Thymus (tissue), 11 donors: ENCODE measurements at regions not wholly inside any gene's neighbourhood (a gene's known extent, or its start where the extent isn't known, plus 50 kb on each side); places are given as distances from the start of the nearest gene placed in this dataset.

Experiments used
- DNase-seq, 9 donors: peaks; one replicate each; pipeline ENCODE4 v3.0.0-alpha.2; 2013; ENCODE audit warnings: low spot score in 9 of 9, low read depth in 6 of 9, missing footprints in 1 of 9
- H3K27ac ChIP-seq, 2 donors: one replicate each; pipeline ENCODE4 v1.5.1; 2013; ENCODE audit warnings: control low read depth in 1 of 2, low read depth in 1 of 2, low read length in 1 of 2, mild to moderate bottlenecking in 1 of 2, moderate library complexity in 1 of 2
- H3K27me3 ChIP-seq, 2 donors: one replicate each; pipeline ENCODE4 v1.5.1; 2013; ENCODE audit warnings: low read length in 1 of 2; ENCODE audit not compliant: control insufficient read depth in 2 of 2, insufficient read depth in 1 of 2
- H3K36me3 ChIP-seq, 2 donors: one replicate each; pipeline ENCODE4 v1.5.1; 2013; ENCODE audit warnings: low read length in 1 of 2, mild to moderate bottlenecking in 1 of 2, moderate library complexity in 1 of 2; ENCODE audit not compliant: control insufficient read depth in 2 of 2, insufficient read depth in 2 of 2
- H3K4me1 ChIP-seq, 2 donors: one replicate each; pipeline ENCODE4 v1.5.1; 2013; ENCODE audit warnings: low read length in 2 of 2; ENCODE audit not compliant: control insufficient read depth in 2 of 2, insufficient read depth in 2 of 2
- H3K4me3 ChIP-seq, 2 donors: one replicate each; pipeline ENCODE4 v1.5.1; 2013; ENCODE audit warnings: low read length in 2 of 2, control low read depth in 1 of 2, mild to moderate bottlenecking in 1 of 2
- H3K9me3 ChIP-seq, 2 donors: one replicate each; pipeline ENCODE4 v1.5.1; 2013; ENCODE audit warnings: low read length in 1 of 2, mild to moderate bottlenecking in 1 of 2; ENCODE audit not compliant: control insufficient read depth in 2 of 2, insufficient read depth in 1 of 2
- WGBS: extraction: QIAGEN DNeasy Blood & Tissue Kit; methylation state at CpG from one replicate; pipeline ENCODE4 v1.1.7; 2013; 5-methylcytosine and 5-hydroxymethylcytosine counted together
- donor health status: healthy.

GRCh38 chr15:96020797-96021196 lies 309.7 kb upstream of the NR2F2 start:
- Histone ChIP-seq H3K36me3 (no peaks in the 10 kb centered on the region), H3K4me1 (no peaks in the 10 kb centered on the region), H3K9me3 (no peaks in the 10 kb centered on the region), H3K27me3 (peaks cover 2% of the 10 kb centered on the region in 2 donors), H3K4me3 (no peak overlapping the region), H3K27ac (no peak overlapping the region)
- WGBS = 85% methylated on average over 3 of the region's 3 CpGs
- no peak for DNase-seq

- Histone ChIP-seq H3K4me3 (no peak overlapping the region), H3K9me3 (no peaks in the 10 kb centered on the region), H3K27ac (no peak overlapping the region), H3K36me3 (no peaks in the 10 kb centered on the region), H3K4me1 (no peaks in the 10 kb centered on the region), H3K27me3 (peaks cover 2% of the 10 kb centered on the region in 2 donors)
- no peak for DNase-seq
Observed at GRCh38 chr15:96023081-96023480, 307.4 kb upstream of the NR2F2 start.

DNA sequence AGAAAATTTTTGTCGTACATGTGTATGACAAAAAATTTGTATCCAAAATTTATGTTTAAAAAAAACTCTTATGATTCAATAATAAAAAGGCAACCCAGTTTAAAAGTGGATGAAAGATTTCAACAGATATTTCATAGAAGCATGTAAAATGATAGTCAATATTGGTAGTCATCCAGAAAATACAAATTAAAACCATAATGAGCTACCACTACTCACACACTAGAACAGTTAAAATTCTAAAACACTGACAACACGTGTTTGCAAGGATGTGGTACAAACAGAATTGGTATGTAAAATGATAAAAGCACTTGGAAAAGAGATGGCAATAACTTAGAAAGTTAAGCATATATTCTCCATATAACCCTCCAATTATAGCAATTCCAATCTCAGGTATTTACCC lies 303.0 kb upstream of the NR2F2 start:
- Histone ChIP-seq H3K27ac (no peak overlapping the region), H3K27me3 (peaks cover 2% of the 10 kb centered on the region in 2 donors)
- DNase-seq = no peak

GRCh38 chr15:96028620-96029019 lies 301.9 kb upstream of the NR2F2 start:
- Histone ChIP-seq H3K9me3 (no peaks in the 10 kb centered on the region), H3K27me3 (peaks cover 2% of the 10 kb centered on the region in 2 donors), H3K4me1 (no peaks in the 10 kb centered on the region), H3K27ac (no peak overlapping the region), H3K4me3 (no peak overlapping the region), H3K36me3 (no peaks in the 10 kb centered on the region)
- DNase-seq = no peak
- 92% methylated on average over 2 of the region's 2 CpGs for WGBS

More for the DNA sequence above, 303.0 kb upstream of the NR2F2 start:
- WGBS = 93% methylated on average over 2 of the region's 2 CpGs
- no peaks in the 10 kb centered on the region for H3K9me3 ChIP-seq
- no peak overlapping the region for H3K4me3 ChIP-seq
- no peaks in the 10 kb centered on the region for H3K36me3 ChIP-seq
- H3K4me1 ChIP-seq = no peaks in the 10 kb centered on the region

GRCh38 chr15:96029172-96029571 lies 301.3 kb upstream of the NR2F2 start:
- DNase-seq = no peak
- H3K9me3 ChIP-seq = no peaks in the 10 kb centered on the region
- no peaks in the 10 kb centered on the region for H3K4me1 ChIP-seq
- H3K27me3 ChIP-seq = peaks cover under 1 to 2% of the 10 kb centered on the region in 2 donors
- H3K27ac ChIP-seq = no peak overlapping the region
- no peak overlapping the region for H3K4me3 ChIP-seq
- no peaks in the 10 kb centered on the region for H3K36me3 ChIP-seq

DNA sequence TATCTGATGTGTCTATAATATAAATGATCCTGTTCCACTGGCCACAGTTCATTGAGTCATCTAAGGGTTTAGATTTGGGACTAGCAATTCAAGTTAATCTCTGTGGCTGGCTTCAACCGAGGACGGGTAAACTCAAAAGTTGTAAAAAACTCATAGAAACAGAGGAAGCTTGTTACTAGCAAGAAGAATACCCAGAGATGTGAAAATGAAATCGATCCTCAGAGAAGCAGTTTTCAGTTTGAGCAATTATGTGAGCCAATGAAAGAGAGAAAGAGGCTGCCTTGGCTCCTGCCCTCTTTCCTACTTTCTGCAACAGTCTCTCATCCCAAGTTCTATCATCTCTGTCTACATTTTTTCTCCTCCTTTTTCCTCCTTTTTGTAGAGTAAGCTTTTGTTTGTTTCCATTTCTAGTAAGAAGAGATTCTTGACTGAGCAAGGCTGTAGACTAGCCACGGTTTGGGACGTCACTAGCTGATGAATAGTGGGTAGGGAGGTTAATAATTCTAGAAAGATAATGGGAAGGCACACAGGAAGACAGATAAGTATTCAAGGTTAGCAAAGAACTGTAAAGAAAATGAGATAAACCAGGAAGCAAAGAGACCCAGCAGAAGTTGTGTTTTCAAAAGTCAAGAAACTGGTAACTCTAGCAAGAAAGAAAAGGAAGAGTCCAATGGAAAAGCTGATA lies 298.9 kb upstream of the NR2F2 start:
- Histone ChIP-seq H3K9me3 (no peaks in the 10 kb centered on the region), H3K36me3 (no peaks in the 10 kb centered on the region), H3K27me3 (peaks cover 3 to 4% of the 10 kb centered on the region in 2 donors), H3K4me3 (no peak overlapping the region), H3K27ac (no peak overlapping the region), H3K4me1 (peaks cover 0 to 2% of the 10 kb centered on the region in 2 donors)
- no peak for DNase-seq
- WGBS = 93% methylated on average over 5 of the region's 5 CpGs

DNA sequence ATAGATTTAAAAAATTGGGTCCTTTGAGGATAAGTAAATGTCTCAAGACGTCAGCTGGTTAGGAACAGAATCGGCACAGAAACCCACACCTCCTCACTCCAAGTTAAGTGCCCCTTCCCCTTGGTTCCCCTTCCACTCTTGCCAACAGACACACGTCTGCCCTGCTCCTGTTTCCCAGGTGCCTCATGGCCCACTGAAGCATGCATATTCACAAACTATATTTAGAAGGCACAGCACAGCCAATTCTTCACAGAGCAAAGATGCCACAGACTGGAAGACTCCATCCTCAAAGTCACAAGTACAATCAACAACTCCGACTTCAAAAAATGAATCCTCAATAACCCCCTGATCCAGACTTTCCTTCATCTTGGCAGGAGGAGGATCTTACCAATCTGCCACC lies 295.4 kb upstream of the NR2F2 start:
- Histone ChIP-seq H3K36me3 (no peaks in the 10 kb centered on the region), H3K27me3 (peaks cover 11 to 21% of the 10 kb centered on the region in 2 donors), H3K27ac (no peak overlapping the region), H3K9me3 (no peaks in the 10 kb centered on the region), H3K4me1 (peaks cover 0 to 4% of the 10 kb centered on the region in 2 donors), H3K4me3 (no peak overlapping the region)
- no peak for DNase-seq
- 82% methylated on average over 4 of the region's 4 CpGs for WGBS

DNA sequence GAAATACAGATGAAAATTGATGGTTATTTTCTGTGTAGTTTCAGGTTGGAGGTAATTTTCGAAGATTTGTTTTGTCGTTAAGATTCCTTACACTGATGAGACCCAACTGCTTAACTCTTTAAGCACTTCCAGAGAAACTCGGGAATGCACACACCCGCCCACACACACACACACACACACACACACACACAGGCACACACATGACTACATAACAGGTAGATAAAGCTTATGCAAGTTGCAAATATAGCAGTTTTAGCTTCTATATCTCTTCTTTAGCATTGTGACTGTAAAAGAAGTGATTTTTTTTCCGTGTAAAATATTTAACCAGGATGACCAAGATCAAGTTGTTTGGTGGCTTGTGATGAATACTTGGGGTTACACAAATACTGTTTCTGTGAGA lies 294.9 kb upstream of the NR2F2 start:
- no peak for DNase-seq
- H3K27me3 ChIP-seq = peaks cover 11 to 21% of the 10 kb centered on the region in 2 donors
- H3K36me3 ChIP-seq = no peaks in the 10 kb centered on the region
- H3K27ac ChIP-seq = no peak overlapping the region
- H3K9me3 ChIP-seq = no peaks in the 10 kb centered on the region
- peaks cover 0 to 4% of the 10 kb centered on the region in 2 donors for H3K4me1 ChIP-seq
- H3K4me3 ChIP-seq = no peak overlapping the region
- WGBS = 87% methylated on average over 5 of the region's 5 CpGs

DNA sequence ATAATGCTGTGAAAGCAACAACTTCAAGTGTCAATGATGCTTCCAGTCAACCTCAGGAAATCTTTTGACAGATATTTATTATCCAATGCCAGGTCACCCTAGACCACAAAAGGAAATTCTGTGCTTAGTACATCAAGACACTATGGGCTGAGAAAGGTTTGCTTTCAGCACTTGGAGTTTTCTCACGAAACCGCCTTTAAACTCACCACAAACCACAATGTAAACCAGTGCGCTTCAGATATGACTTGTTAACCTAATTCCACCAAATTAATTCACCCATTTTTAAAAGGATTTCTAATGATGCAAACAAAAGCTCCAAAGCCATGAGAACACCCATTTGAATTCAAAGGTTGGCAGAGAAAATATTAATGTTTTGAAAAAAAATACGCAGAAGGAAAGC lies 292.9 kb upstream of the NR2F2 start:
- Histone ChIP-seq H3K27me3 (peaks cover 11 to 24% of the 10 kb centered on the region in 2 donors), H3K27ac (no peak overlapping the region), H3K9me3 (no peaks in the 10 kb centered on the region), H3K4me3 (no peak overlapping the region), H3K36me3 (no peaks in the 10 kb centered on the region), H3K4me1 (peaks cover 0 to 4% of the 10 kb centered on the region in 2 donors)
- DNase-seq = peak in 1 of 9 donors; percentile 39
- WGBS = 23% methylated on average over 4 of the region's 4 CpGs
